Tibial nerve (tissue), 3 donors: ENCODE measurements at regions not wholly inside any gene's neighbourhood (a gene's known extent, or its start where the extent isn't known, plus 50 kb on each side); places are given as distances from the start of the nearest gene placed in this dataset.
"Not testable (repeated sequence)": the region's sequence is repeated elsewhere in the genome, so short reads cannot be mapped to it uniquely, and the experiment has no call there.

Experiments used
- POLR2A ChIP-seq, 2 donors: fragments of 450-650 bp; IDR thresholded peaks; one replicate each; pipeline ENCODE4 v1.6.1; 2017; ENCODE audit warnings: antibody characterized with exemption in 2 of 2, mild to moderate bottlenecking in 2 of 2, moderate library complexity in 2 of 2
- TF ChIP-seq, protein P1 (sequence below), 5 experiments: fragments of 200-600 bp in 3 of 5; fragments of 450-650 bp in 2 of 5; sonication (generic) in 3 of 5; IDR thresholded peaks; one replicate each; pipeline ENCODE4 v1.5.1; 2016 to 2019; ENCODE audit warnings: antibody characterized with exemption in 5 of 5, mild to moderate bottlenecking in 3 of 5, moderate library complexity in 2 of 5

DNA sequence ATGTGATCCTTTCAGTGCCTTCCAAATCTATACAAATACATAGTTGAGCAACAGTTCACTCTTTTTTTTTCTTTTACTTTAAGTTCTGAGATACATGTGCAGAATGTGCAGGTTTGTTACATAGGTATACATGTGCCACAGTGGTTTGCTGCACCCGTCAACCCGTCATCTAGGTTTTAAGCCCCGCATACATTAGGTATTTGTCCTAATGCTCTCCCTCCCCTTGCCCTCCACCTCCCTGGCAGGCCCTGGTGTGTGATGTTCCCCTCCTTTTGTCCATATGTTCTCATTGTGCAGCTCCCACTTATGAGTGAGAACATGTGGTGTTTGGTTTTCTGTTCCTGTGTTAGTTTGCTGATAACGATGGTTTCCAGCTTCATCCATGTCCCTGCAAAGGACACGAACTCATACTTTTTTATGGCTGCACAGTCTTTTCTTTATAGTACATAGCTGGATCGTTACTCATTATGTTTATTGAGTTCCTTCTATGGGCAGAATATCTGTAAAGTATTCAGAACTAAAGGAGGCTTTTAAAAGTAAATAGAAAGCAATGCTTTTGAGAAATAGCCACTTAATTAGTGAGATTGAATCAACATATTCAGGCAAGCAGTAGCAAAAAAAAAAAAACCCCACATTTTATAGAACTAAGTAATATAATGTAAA lies 131.6 kb upstream of the POT1 start:
- TF ChIP-seq, protein P1, sequence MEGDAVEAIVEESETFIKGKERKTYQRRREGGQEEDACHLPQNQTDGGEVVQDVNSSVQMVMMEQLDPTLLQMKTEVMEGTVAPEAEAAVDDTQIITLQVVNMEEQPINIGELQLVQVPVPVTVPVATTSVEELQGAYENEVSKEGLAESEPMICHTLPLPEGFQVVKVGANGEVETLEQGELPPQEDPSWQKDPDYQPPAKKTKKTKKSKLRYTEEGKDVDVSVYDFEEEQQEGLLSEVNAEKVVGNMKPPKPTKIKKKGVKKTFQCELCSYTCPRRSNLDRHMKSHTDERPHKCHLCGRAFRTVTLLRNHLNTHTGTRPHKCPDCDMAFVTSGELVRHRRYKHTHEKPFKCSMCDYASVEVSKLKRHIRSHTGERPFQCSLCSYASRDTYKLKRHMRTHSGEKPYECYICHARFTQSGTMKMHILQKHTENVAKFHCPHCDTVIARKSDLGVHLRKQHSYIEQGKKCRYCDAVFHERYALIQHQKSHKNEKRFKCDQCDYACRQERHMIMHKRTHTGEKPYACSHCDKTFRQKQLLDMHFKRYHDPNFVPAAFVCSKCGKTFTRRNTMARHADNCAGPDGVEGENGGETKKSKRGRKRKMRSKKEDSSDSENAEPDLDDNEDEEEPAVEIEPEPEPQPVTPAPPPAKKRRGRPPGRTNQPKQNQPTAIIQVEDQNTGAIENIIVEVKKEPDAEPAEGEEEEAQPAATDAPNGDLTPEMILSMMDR (IDR thresholded peaks at IDR 0.05) = not testable (repeated sequence)
- not testable (repeated sequence) for TF ChIP-seq POLR2A (IDR thresholded peaks at IDR 0.05)
